CD4-positive, alpha-beta T cell treated with Interleukin-12 subunit alpha and Interleukin-12 subunit beta, for 1 hour (primary cell): ENCODE measurements at regions not wholly inside any gene's neighbourhood (a gene's known extent, or its start where the extent isn't known, plus 50 kb on each side); places are given as distances from the start of the nearest gene placed in this dataset.

ENCODE experiments used
- DNase-seq: peaks from one replicate; pipeline ENCODE4 v3.0.0-alpha.2; 2020

DNA sequence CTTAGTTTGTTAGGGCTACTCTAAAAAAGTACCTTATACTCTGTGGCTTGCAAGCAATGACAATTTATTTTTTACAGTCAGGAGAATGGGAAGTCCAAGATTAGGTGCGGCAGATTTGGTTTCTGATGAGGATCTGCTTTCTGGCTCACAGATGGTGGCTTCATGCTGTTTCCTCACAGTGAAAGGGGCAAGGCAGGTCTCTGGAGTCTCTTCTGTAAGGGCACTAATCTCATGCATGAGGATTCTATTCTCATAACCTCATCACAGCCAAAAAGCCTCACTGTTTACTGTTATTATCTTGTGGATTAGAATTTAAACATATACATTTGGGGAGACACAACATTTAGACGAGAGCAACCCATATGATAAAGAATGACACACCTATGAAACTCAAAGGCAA is 1957.4 kb upstream of the SEL1L start:
- no peak for DNase-seq

DNA sequence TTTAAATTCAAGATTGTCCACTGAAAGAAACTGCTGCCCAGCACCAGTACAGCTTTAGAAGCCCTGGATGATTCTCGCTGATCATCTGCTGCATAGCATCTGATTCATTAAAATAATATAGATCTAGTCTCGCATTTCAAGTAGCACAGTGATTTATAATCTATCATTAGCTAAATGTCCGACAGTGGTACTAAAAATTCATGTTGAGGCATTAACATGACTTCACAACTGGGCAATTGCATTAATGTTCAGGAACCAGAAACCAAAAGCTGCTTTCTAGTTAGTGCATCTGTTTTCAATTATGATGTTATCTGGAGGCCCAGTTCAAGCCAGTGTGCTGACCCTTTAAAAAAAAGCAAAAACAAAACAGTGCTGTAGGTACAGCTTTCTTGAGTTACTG is 1987.2 kb upstream of the SEL1L start:
- DNase-seq: no peak

DNA sequence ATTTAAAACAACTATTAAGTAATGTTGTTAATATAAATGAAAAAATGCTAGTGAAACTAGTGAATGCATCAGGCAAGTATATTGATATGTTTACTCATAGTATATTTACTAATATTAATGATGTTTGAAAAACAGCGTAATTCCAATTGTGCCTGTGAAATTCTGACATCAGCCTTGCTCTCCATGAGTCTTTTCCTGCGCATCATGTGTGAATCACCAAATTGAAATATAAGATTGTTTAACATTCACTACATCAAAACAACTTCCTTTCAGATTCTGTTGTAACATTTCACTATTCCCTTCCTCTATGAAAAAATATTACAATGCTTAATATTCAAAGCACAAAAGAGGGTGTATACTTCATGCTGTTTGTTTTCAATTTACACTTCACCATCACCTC is 1995.9 kb upstream of the SEL1L start:
- no peak for DNase-seq

DNA sequence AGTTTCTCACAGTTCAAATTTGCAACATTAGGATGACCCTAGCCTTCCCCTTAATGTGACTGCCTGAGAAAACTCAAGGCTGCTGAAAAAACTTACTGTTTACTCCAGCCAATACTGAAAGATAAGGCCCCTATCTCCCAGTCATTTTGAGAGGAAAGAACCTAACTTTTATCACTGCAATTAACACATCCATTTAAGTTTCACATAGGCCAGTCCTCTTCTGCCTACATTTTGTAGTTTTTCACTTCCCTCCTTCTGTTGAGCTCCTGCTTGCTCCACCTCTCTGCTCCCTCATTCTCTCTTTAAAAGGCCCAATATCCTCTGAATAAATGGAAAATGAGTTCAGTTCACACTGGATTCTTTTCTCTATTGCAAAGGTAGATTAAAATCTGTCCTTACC is 1996.2 kb upstream of the FLRT2 start:
- no peak for DNase-seq

DNA sequence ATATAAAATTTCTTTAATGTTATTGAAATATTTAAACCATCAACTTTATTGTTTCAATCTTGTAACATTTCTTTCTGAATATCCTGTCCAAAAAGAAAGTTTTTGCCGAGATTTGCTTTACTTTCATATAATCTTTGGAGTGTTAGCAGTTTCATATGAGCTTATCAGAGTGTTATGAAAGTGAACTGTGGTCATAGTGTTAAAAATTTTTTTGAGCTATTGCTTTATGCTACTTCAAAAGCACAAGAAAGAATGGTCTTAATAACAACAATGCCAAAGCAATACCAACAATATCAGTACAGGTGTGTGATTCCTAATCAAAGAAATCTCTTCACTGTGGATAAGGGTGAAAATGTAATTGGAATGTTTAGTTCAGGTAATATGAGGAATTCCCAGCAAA is 1994.9 kb upstream of the FLRT2 start:
- no peak for DNase-seq

DNA sequence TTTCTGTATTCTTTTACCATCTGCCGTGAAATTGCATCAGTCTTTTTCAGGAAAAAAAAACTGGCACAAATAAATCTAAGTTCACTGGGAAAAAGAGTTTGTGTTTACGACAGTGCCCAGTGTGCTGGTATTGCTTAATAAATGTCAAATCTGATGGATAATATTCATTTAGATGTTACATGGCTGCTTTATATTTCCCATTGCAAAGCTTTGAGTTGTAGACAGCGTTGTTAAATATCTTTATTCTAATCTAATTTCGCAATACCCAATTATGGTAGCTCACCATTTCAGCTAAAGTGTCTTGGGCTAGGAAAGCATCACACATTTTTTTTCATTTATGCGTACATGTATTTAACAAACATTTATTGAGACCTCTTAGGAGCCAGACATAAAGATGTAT is 1994.5 kb upstream of the FLRT2 start:
- no peak for DNase-seq

DNA sequence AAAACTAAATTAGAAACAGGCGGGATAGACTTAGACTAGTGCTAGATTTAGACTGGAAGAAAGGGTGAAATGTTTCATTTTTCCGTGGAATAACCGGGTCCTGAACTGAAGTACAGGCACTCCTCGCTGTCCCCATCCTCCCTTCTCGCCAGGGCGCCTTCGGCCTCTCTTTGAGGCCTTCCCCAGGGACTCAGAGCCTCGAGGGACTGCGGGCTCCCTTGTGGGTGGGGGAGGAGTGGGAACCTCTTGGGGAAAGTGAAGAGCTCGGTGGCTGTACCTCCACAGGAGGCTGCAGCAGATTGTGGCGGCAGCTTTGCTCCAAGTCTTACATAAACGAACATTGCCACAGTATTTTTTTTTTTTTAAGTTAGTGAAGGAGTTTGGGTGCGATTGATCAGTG is 1988.8 kb upstream of the FLRT2 start:
- no peak for DNase-seq

DNA sequence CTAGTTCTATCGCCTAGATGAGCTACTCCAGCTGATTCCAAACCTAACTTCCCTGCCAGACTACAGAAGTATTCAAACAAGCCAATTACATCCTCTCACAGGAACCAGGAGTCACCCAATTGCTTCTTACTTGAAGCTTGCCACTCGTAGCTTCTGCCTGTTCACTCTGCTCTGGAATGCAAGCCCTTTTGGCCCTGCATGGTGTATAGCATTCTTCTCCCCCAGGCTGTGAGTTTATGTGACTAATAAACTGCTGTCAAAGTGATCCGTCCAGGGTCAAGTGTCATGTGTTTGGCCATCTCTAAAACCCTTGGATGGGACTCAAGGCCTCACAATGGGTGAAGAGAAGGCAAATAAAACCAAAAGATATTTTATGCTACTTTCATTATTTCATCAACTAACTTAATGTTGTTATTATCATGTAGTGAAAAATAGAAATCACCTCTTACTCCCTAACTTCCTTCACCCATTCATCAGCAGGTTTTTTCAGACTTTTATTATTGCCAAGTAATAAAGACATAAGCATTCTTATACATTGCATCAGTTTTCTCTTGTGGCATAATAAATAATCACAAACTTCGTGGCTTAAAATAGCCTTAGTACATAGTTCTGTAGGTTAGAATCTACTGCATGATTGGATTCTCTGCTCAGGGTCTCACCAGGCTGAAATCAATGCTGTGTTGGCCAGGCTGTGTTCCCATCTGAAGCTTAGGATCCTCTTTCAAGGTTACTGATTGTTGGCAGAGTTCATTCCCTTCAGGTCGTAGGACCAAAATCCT is 1981.7 kb upstream of the FLRT2 start:
- DNase-seq: no peak

DNA sequence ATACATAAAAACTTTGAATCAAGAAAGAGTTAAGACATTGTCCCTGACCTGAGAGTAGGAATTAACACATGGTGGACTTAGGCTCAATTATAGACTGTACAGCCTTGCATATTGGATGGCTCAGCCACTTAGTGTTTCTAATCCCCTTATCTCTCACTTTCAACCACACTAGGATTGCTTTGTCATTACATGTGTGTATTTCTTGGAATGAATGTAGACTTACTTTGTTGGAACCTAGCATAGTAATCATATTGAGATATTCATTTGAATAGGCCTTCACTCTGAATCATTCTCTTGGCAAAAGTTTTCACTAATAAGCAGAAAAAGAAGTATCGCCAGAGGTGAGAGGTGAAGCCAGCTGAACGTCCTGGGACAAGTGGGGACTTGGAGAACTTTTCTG is 1973.9 kb upstream of the FLRT2 start:
- DNase-seq: no peak

DNA sequence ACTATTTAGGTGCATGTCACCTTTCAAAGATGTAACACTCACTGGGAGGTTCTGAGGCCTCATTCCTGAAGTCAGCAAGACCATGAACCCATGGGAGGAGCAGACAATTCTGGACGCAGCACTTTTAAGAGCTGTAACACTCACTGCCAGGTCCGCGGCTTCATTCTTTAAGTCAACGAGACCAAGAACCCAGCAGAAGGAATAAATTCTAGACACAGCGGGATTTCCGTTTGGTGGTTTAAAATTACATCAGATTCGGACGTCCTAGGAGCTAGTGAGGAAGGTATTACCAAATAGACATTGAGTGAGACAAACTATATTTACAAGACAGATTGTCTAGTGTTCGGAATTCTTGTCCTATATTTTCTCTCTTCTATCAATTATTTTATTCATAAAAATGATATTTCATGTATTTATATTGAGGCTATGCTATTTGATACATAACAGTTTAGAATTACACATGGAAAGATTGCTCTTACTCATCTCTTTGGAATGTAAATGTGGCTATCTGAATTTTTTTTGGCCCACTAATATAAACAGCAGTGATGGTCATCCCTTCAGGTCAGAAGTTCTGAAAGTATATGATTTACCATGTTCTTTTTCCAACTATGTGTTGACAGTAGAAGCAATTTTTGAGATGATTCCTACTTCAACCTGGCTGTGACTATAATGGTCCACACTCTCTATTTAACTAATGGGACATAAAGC is 1973.0 kb upstream of the FLRT2 start:
- no peak for DNase-seq

DNA sequence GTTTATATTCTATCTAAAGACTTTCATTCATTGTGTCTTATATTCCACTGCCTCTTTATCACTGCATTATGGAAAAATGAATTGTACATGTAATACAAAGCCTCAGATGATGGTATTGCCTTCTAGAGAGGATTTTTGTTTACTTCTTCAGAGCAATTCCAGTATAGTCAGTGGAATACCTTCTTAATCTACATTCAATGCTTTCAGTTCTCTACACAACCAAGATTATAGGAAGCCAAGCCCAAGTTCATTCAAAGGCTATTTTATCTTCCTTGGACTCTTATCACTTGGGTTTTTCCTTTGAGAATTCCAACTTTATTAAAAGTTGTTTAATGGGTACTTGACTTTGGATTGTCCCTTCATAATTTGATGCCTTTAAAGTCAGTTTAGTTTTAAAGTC is 1971.0 kb upstream of the FLRT2 start:
- no peak for DNase-seq

DNA sequence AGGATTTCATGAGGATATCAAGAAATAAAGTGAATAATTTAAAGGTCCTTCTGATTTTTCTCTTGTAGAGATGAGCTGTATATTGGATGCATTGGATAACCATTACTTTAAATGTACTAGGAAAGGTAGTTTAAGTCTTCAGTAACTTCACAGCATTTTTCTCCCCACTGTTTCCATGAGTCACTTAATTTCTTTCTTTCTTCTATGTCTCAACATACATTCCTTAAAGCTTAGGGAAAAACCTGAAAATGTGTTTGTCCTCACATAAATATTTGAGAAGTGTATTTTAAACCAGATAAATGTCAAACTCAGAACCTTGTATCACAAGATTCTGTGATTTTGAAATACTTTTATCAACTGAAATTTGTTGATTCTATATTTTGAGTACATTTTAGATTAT is 1970.2 kb upstream of the FLRT2 start:
- DNase-seq: no peak

DNA sequence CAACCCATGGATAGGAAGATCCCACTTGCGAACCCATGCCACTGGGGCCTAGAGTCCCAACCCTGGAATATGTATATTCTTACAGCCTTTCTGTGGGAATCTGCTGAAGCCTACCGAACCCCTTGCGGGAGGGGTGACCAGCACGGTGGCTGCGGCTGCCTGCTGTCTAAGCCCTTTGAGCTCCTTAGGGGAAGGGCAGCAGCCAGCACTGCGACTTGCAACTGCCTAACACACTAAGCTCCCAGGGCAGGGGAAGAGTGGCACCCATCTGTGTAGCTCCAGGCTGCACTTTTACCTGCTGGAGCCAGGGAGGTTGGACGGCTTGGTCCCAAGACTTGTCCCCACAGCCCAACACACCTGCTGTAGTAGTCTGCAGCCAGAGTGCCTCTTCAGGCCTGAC is 1968.7 kb upstream of the FLRT2 start:
- no peak for DNase-seq

DNA sequence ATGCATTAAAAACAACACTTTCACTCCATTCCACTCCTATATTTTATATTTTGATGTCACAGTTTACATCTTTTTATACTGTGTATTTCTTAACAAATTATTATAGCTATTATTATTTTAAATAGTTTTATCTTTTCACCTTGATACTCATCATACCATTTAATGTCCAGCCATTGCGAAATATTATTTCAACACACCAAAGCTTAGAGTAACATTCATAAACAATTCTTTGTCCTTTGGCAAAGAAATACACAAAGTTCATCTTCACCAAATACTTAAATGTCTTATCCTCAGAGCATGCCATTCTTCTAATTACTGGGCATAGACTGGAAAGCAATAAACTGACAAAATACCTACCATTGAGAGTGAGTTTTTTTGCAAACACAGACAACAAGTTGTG is 1963.4 kb upstream of the FLRT2 start:
- DNase-seq: no peak

DNA sequence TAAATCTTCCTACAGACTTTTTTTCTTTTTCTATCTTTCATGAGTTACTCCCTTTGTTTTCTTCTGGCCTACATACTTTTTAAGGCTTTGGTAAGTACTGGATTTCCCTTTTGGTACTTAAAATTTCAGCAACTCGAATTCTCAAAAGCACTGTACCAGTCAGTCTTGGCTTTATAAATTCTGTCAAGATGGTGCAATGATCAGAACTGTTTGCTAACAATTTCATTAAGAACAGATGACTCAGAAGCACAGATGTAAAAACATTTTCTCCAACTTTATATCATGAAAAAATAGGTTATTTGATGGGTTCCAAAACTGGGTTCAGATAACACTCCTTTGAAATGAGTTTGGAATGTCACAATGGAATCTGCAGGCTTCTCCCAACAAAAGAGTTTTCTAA is 1961.8 kb upstream of the FLRT2 start:
- DNase-seq: no peak

DNA sequence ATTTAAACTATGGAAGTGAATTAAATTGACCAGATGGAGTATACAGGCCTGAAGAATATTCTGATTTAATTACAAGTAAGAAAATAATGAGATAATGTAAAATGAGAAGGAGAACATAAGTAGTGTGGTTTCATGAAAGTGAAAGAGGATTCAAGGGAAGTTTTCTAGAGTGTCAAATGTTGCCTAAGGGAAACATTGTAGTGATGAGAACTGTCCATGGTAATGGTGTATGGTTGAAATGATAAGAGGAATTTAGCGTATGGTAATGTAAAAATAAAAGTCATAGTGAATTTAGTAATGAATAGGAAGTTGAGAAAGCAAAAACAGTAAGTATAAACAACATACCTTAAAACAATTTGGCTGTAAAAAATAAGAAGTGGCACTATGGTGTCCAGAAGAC is 1954.6 kb upstream of the FLRT2 start:
- no peak for DNase-seq

DNA sequence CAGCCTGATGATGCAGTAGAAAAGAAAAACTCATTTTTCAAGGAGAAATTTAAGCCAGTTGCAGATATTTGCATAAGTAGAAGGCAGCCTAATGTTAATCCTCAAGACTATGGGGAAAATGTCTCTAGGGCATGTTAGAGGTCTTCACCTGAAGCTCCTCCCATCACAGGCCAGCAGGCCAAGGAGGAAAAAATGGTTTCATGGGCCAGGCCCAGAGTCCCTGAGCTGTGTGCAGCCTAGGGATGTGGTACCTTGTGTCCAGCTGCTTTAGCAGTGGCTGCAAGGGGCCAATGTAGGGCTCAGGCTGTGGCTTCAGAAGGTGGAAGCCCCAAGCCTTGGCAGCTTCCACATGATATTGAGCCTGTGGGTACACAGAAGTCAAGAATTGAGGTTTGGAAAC is 1946.7 kb upstream of the FLRT2 start:
- no peak for DNase-seq

DNA sequence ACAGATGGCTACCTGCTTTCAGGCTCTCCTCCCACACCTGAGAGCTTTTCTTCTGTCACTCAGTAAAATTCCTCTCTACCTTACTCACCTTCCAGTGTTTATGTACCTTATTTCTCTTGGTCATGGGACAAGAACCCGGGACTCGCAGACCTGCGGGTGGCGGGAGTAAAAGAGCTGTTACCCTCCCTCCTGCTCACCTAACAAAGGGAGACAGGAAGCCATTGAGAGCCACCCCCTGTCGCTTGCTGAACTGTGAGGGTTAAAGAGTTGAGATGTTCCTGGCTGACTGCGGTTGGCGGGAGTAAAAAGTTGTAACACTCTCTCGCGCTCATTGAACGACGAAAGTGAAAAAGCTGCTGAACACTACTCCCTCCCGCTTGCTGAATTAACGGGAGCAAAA is 1935.1 kb upstream of the FLRT2 start:
- DNase-seq: no peak

DNA sequence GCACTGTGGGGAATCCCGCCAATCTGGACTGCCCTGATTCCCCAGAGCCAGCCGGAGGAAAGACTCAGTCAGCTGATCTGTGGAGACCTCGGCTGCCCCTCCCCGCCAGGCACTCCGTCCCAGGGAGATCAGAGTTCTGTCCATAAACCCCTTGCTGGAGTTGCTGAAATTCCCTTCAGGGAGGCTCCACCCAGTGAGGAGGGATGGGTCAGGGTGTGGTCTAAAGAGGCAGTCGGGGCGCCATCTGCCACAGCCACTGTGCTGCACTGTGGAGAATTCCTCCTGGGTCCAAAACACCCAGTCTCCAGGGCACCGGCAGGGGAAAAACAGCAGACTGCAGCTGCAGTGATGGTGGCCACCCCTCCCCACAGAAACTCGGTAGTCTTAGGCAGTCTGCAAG is 1922.3 kb upstream of the FLRT2 start:
- no peak for DNase-seq

DNA sequence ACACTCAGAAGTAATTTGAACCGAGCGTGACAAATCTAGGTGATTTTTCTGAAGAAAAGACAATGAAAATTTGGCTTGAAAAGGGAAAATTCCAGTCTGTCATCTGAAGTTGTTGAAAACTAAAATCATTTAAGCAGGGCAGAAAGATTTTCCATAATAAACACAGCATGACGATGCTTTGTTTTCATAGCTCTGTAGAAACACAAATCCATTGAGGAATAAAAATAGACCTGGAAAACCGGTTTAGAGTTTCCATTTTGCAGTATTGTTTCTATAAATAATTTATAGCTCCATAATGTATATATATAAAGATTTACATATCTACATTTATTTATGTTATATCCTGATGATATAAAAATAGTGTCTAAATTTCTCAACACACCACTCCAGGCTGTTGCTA is 1918.5 kb upstream of the FLRT2 start:
- no peak for DNase-seq

DNA sequence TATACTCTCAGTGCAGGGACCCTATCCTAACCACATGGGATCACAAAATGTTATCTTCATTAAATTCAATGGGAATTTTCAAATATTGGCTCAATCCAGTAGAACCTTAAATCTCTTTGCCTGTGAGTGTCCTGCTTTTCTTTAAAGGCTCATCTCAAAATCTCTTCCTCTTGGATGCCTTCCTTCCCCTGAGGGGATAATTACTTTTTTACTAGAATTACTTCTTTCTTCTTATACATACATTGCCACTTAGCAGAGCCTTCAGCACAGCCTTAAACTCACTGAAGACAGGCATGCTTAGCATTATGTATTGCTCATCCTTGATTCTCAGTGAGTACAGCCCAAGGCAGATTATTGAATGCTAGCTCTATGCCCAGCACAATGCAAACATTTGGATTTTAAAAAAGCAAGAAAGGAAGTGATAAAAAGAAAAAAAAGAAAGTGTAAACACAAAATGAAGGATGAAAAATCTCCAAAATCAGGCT is 1918.0 kb upstream of the FLRT2 start:
- no peak for DNase-seq

DNA sequence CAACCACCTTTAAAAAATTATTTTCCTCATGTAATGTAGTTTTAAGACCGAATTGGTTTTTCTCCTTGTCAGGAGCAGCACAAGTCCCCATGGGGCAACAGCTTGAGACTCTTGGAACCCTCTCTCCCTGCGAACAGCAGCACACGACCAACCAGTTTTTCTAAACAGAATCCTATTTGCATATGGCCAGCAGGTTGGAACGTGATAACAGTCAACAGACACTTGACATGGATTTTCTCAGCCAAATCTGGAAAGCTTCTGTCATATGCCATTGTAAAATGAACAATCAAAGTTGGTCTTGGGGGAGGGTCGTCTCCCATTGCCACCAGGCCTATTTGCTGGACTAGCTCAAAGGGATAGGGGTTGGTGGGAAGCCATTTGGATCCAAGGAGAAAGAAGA is 1915.0 kb upstream of the FLRT2 start:
- DNase-seq: no peak

DNA sequence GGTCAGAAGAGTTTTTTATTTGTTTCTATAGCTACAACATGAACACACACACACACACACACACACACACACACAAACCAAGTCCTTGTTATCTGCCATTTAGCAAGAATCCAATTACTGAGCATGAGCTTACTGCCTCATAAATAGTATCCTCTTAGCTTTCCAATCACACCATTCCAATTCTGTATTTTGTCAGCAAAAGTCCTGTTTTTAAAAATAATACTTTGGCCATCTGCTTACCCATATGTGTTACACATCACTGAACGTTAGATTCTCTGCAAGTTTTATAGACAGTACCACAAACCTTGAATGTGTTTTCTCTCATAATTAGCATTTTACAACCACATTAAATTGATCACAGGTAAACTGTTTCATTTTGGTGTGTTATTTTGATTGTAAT is 1905.4 kb upstream of the FLRT2 start:
- no peak for DNase-seq

DNA sequence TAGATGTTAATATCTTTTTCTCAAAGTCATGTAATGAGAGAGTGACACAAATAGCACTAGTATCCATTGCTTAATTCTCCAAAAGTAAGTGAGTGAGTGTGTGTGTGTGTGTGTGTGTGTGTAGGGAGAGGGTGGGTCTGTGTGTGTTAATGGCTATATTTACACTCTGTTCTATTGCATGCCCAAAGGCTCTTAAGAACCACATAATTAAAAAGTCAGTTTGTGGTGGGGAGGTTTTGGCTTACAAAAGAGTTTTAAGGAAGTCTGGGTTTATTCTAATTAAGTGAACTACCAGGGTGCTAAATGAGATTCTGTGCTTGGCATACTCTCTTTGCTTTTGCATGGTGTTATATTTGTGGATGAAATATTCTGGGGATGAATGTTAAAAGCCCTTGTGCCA is 1897.6 kb upstream of the FLRT2 start:
- no peak for DNase-seq
